K562 (cell line): ENCODE measurements at regions not wholly inside any gene's neighbourhood (a gene's known extent, or its start where the extent isn't known, plus 50 kb on each side); places are given as distances from the start of the nearest gene placed in this dataset.

Experiments
- ATAC-seq: fragments of 200-7000 bp; cut with Tn5 transposase; 3 replicates; pipeline ENCODE4 v1.9.1; 2020; ENCODE audit warnings: moderate library complexity
- BruUV-seq: library from RNA; stranded (reverse); fragments of 400-500 nt; replicated peaks from 2 replicates; lab custom pipeline; 2021; lab: Mats Ljungman, UMichigan
- CTCF ChIA-PET: fragments of 300-600 bp; formaldehyde crosslinking; extraction: SDS; loops from one replicate; lab custom pipeline; 2021; ENCODE audit warnings: low intra/inter-chr PET ratio; lab: Yijun Ruan, JAX
- POLR2A ChIA-PET: fragments of 300-600, 350-650 bp; sonication (Branson Sonifier 250); formaldehyde crosslinking; extraction: SDS; loops from one replicate; lab custom pipeline; 2021; ENCODE audit warnings: antibody characterized with exemption, inconsistent platforms; lab: Yijun Ruan, JAX
- DNase-seq, 4 experiments: peaks; one replicate each; pipeline versions ENCODE4 v3.0.0 to v3.0.0-alpha.2; 2011 to 2018; ENCODE audit warnings: low spot score in 3 of 4, mixed read lengths in 3 of 4; ENCODE audit errors: extremely low read depth in 1 of 4
- FAIRE-seq: peaks from 2 replicates; lab custom pipeline; 2011; peaks lifted over from hg19 to GRCh38; lab: Jason Lieb, UNC
- H2AFZ ChIP-seq: 2 replicates; pipeline ENCODE4 v1.6.0; 2011; ENCODE audit warnings: low read depth, low read length, control low read depth, inconsistent platforms
- H3K27ac ChIP-seq: fragments of 200-600 bp; 3 replicates; pipeline ENCODE4 v1.8.0; 2011; ENCODE audit warnings: low read depth, mild to moderate bottlenecking, control low read depth, inconsistent platforms, low read length, moderate library complexity, mixed read lengths; ENCODE audit errors: extremely low read depth
- H3K27me3 ChIP-seq, 2 experiments: fragments of 300-600 bp in 1 of 2; 2 replicates in 1 of 2; 3 replicates in 1 of 2; pipeline versions ENCODE4 v1.6.0 to v1.8.0; 2011; ENCODE audit warnings: inconsistent platforms in 2 of 2, low read length in 2 of 2, mild to moderate bottlenecking in 1 of 2, mixed read lengths in 1 of 2, moderate library complexity in 1 of 2; ENCODE audit not compliant: control insufficient read depth in 2 of 2, insufficient read depth in 2 of 2
- H3K36me3 ChIP-seq: fragments of 300-600 bp; 3 replicates; pipeline ENCODE4 v1.8.0; 2011; ENCODE audit warnings: mild to moderate bottlenecking, low read length, inconsistent platforms; ENCODE audit not compliant: control insufficient read depth, insufficient read depth
- H3K4me1 ChIP-seq, 2 experiments: fragments of 200-600 bp in 1 of 2; replicated peaks in 1 of 2; 2 replicates in 1 of 2; 3 replicates in 1 of 2; pipeline versions ENCODE4 v1.5.1 to v1.8.0; 2011; ENCODE audit warnings: inconsistent platforms in 2 of 2, low read length in 2 of 2, mild to moderate bottlenecking in 1 of 2, mixed read lengths in 1 of 2, moderate library complexity in 1 of 2; ENCODE audit not compliant: control insufficient read depth in 2 of 2, insufficient read depth in 2 of 2
- H3K4me2 ChIP-seq: 2 replicates; pipeline ENCODE4 v1.6.1; 2011; ENCODE audit warnings: low read length, control low read depth, inconsistent platforms, mixed read lengths; ENCODE audit not compliant: insufficient read depth
- H3K4me3 ChIP-seq: fragments of 200-600 bp; sonication (generic), shearing (Covaris generic); 2 replicates; pipeline ENCODE4 v1.5.1; 2016; ENCODE audit warnings: control low read depth, inconsistent platforms
- H3K79me2 ChIP-seq: fragments of 200-600 bp; 3 replicates; pipeline ENCODE4 v1.8.0; 2011; ENCODE audit warnings: low read length, inconsistent platforms; ENCODE audit not compliant: control insufficient read depth, insufficient read depth
- H3K9ac ChIP-seq, 2 experiments: 2 replicates each; pipeline versions ENCODE4 v1.6.0 to v1.6.1; 2011; ENCODE audit warnings: low read depth in 2 of 2, low read length in 2 of 2, control low read depth in 1 of 2, inconsistent platforms in 1 of 2, mild to moderate bottlenecking in 1 of 2, mixed read lengths in 1 of 2; ENCODE audit not compliant: insufficient read depth in 1 of 2
- H3K9me1 ChIP-seq: one replicate; pipeline ENCODE4 v1.6.0; 2011; ENCODE audit warnings: inconsistent platforms, mild to moderate bottlenecking, low read length, moderate library complexity; ENCODE audit not compliant: control insufficient read depth, insufficient read depth
- H3K9me3 ChIP-seq: replicated peaks from 2 replicates; pipeline ENCODE4 v1.5.1; 2011; ENCODE audit warnings: low read depth, low read length, inconsistent platforms; ENCODE audit not compliant: control insufficient read depth, insufficient read depth
- H4K20me1 ChIP-seq: replicated peaks from 2 replicates; pipeline ENCODE4 v1.6.1; 2011; ENCODE audit warnings: low read length, inconsistent platforms, mixed read lengths; ENCODE audit not compliant: control insufficient read depth, insufficient read depth
- CEBPB ChIP-seq: fragments of 450-650 bp; IDR thresholded peaks from 2 replicates; pipeline ENCODE4 v1.6.1; 2016; ENCODE audit warnings: missing genetic modification characterization, missing compliant biosample characterization
- CHD2 ChIP-seq: IDR thresholded peaks from 2 replicates; pipeline ENCODE4 v1.6.1; 2011; ENCODE audit warnings: low read depth, low read length
- HLTF ChIP-seq: fragments of 450-650 bp; IDR thresholded peaks from 2 replicates; pipeline ENCODE4 v1.6.1; 2016
- NCOA1 ChIP-seq: fragments of 450-650 bp; IDR thresholded peaks from 2 replicates; pipeline ENCODE4 v1.6.1; 2016; ENCODE audit warnings: low read depth
- PBX2 ChIP-seq, 2 experiments: IDR thresholded peaks in 1 of 2; conservative IDR thresholded peaks in 1 of 2; 2 replicates each; pipeline ENCODE4 v1.6.1; 2016; ENCODE audit warnings: low read depth in 2 of 2, mild to moderate bottlenecking in 1 of 2, missing compliant biosample characterization in 1 of 2, missing genetic modification characterization in 1 of 2, moderate library complexity in 1 of 2
- PCBP2 ChIP-seq: fragments of 200-400 bp; formaldehyde crosslinking; IDR thresholded peaks from 2 replicates; pipeline ENCODE4 v1.6.1; 2018; ENCODE audit warnings: low read length, low read depth, mild to moderate bottlenecking, moderate library complexity; ENCODE audit not compliant: poor library complexity, severe bottlenecking
- in situ Hi-C: fragments of 300-500 bp; cut with MboI; formaldehyde crosslinking; loops from 4 replicates; pipeline ENCODE4 v1.15.0; 2018; ENCODE audit warnings: inconsistent platforms, mixed read lengths
- intact Hi-C: fragments of 100-400 bp; cut with micrococcal nuclease; formaldehyde crosslinking; loops from 2 replicates; pipeline ENCODE4 v1.14.2; 2022
- TF ChIP-seq, protein P1 (sequence below): sonication (generic); formaldehyde crosslinking; IDR thresholded peaks from 2 replicates; pipeline ENCODE4 v1.9.0; 2022; ENCODE audit warnings: mild to moderate bottlenecking, missing genetic modification reagents

DNA sequence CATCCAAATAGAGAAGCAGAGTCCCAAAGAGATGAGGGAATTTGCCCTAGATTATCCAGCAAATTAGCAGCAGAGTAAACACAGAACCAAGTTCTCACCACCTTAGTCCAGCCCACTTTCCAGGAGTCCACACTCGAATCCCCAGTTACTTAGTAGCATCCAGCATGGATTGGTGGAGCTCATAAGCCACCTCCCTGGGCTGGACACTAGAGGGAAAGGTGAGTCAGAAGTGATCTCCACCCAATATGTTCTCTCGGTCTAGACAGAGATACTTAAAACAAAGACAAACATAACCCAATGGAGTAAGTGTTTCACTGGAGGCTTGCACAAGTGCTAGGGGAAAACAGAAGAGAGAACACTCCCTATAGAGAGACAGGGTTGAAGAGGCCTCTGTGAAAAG lies 105.1 kb upstream of the CPEB2 start (continued):
- no peak for TF ChIP-seq PBX2 (CRISPR knock-in tag; IDR thresholded peaks at IDR 0.05; ENCODE audit: low read depth)
- no peak for TF ChIP-seq PBX2 (tag; conservative IDR thresholded peaks at IDR 0.05; ENCODE audit: low read depth)
- TF ChIP-seq HLTF = no peak
- no peak for TF ChIP-seq NCOA1
- TF ChIP-seq, all 486 proteins: peak for 0

- BruUV-seq = no TSS peak
- Histone ChIP-seq H3K27me3 (no peaks in the 10 kb centered on the region), H4K20me1 (no peaks in the 10 kb centered on the region), H3K79me2 (no peaks in the 10 kb centered on the region), H3K9ac (no peak overlapping the region), H3K36me3 (no peaks in the 10 kb centered on the region), H2AFZ (no peak overlapping the region), H3K27ac (no peak overlapping the region), H3K9me3 (no peaks in the 10 kb centered on the region), H3K9me1 (no peaks in the 10 kb centered on the region), H3K4me2 (no peak overlapping the region), H3K4me1 (no peaks in the 10 kb centered on the region), H3K4me3 (no peak overlapping the region)
- FAIRE-seq = no peak
- TF ChIP-seq CHD2 (no peak), CEBPB (tag) (no peak), PCBP2 (peak; percentile 61)
- TF ChIP-seq, protein P1, sequence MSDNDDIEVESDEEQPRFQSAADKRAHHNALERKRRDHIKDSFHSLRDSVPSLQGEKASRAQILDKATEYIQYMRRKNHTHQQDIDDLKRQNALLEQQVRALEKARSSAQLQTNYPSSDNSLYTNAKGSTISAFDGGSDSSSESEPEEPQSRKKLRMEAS (CRISPR knock-in tag) = no peak
- in situ Hi-C loops = no loop called here
- intact Hi-C loops = no loop called here
- DNase-seq = no peak
- POLR2A ChIA-PET = no interaction called here
- ATAC-seq = no peak
- CTCF ChIA-PET = no interaction called here
Measured at GRCh38 chr4:14898989-14899388, 103.3 kb upstream of the CPEB2 start.
